Esophagus muscularis mucosa (tissue), 4 donors: ENCODE measurements at regions not wholly inside any gene's neighbourhood (a gene's known extent, or its start where the extent isn't known, plus 50 kb on each side); places are given as distances from the start of the nearest gene placed in this dataset.

Experiments used
- EP300 ChIP-seq: sonication (generic); formaldehyde crosslinking; IDR thresholded peaks from one replicate; pipeline ENCODE4 v1.6.1; 2017; ENCODE audit warnings: antibody characterized with exemption
- POLR2A ChIP-seq: fragments of 450-650 bp; IDR thresholded peaks from one replicate; pipeline ENCODE4 v1.6.1; 2017; ENCODE audit warnings: antibody characterized with exemption, moderate library complexity, mild to moderate bottlenecking, low read depth
- POLR2AphosphoS5 ChIP-seq, 2 donors: sonication (generic); formaldehyde crosslinking; IDR thresholded peaks; one replicate each; pipeline ENCODE4 v1.6.1; 2017; ENCODE audit warnings: antibody characterized with exemption in 2 of 2
- TF ChIP-seq, protein P1 (sequence below), 3 experiments: fragments of 200-600 bp in 2 of 3; fragments of 450-650 bp in 1 of 3; sonication (generic) in 2 of 3; IDR thresholded peaks; one replicate each; pipeline ENCODE4 v1.5.1; 2017 to 2019; ENCODE audit warnings: antibody characterized with exemption in 3 of 3, mild to moderate bottlenecking in 2 of 3, moderate library complexity in 1 of 3

DNA sequence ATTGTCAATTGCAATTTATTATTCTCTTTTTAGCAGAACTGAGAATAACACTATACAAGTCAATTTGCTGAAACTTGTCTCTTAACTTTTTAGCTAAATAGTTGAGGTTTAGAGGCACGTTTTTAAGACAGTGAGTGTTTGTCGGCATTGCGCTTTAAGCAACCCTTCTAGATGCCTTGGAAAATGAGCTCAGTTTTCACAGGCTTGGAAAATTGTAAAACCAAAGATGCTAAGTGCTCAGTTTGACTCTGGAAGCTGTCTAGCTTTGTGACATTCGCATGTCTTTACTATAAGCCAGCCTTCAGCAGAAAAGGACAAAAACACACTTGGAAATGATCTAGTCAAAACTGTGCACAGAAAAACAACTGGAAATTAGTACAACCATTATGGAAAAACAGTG lies 500.4 kb downstream of the NEBL start:
- TF ChIP-seq, protein P1, sequence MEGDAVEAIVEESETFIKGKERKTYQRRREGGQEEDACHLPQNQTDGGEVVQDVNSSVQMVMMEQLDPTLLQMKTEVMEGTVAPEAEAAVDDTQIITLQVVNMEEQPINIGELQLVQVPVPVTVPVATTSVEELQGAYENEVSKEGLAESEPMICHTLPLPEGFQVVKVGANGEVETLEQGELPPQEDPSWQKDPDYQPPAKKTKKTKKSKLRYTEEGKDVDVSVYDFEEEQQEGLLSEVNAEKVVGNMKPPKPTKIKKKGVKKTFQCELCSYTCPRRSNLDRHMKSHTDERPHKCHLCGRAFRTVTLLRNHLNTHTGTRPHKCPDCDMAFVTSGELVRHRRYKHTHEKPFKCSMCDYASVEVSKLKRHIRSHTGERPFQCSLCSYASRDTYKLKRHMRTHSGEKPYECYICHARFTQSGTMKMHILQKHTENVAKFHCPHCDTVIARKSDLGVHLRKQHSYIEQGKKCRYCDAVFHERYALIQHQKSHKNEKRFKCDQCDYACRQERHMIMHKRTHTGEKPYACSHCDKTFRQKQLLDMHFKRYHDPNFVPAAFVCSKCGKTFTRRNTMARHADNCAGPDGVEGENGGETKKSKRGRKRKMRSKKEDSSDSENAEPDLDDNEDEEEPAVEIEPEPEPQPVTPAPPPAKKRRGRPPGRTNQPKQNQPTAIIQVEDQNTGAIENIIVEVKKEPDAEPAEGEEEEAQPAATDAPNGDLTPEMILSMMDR (IDR thresholded peaks at IDR 0.05) = no peak
- TF ChIP-seq POLR2A (no peak), EP300 (no peak), POLR2AphosphoS5 (IDR thresholded peaks at IDR 0.05) (no peak)
